IPS-18a (cell line): ENCODE measurements at regions not wholly inside any gene's neighbourhood (a gene's known extent, or its start where the extent isn't known, plus 50 kb on each side); places are given as distances from the start of the nearest gene placed in this dataset.
"Not testable (repeated sequence)": the region's sequence is repeated elsewhere in the genome, so short reads cannot be mapped to it uniquely, and the experiment has no call there.

Experiments used
- H3K27ac ChIP-seq: one replicate; pipeline ENCODE4 v1.5.1; 2013; ENCODE audit warnings: low read length
- H3K27me3 ChIP-seq: one replicate; pipeline ENCODE4 v1.6.1; 2013; ENCODE audit warnings: mild to moderate bottlenecking, low read length; ENCODE audit not compliant: control insufficient read depth, insufficient read depth
- H3K36me3 ChIP-seq: one replicate; pipeline ENCODE4 v1.6.1; 2013; ENCODE audit warnings: low read depth, low read length; ENCODE audit not compliant: control insufficient read depth
- H3K4me1 ChIP-seq: one replicate; pipeline ENCODE4 v1.6.1; 2013; ENCODE audit warnings: low read depth, low read length; ENCODE audit not compliant: control insufficient read depth
- H3K4me3 ChIP-seq: one replicate; pipeline ENCODE4 v1.5.1; 2013; ENCODE audit warnings: low read length
- H3K9ac ChIP-seq: one replicate; pipeline ENCODE4 v1.6.1; 2013; ENCODE audit warnings: mild to moderate bottlenecking, low read length, moderate library complexity
- H3K9me3 ChIP-seq: one replicate; pipeline ENCODE4 v1.6.1; 2013; ENCODE audit warnings: low read depth, low read length; ENCODE audit not compliant: control insufficient read depth

- H3K27ac ChIP-seq, result no peak overlapping the region
- no peak overlapping the region for H3K4me3 ChIP-seq
- no peak overlapping the region for H3K9ac ChIP-seq
- peaks cover 15% of the 10 kb centered on the region for H3K4me1 ChIP-seq
- no peaks in the 10 kb centered on the region for H3K27me3 ChIP-seq
- no peaks in the 10 kb centered on the region for H3K36me3 ChIP-seq
- H3K9me3 ChIP-seq, result no peaks in the 10 kb centered on the region
Measured at GRCh38 chr7:42720991-42721796, 190.7 kb downstream of the C7orf25 start.

DNA sequence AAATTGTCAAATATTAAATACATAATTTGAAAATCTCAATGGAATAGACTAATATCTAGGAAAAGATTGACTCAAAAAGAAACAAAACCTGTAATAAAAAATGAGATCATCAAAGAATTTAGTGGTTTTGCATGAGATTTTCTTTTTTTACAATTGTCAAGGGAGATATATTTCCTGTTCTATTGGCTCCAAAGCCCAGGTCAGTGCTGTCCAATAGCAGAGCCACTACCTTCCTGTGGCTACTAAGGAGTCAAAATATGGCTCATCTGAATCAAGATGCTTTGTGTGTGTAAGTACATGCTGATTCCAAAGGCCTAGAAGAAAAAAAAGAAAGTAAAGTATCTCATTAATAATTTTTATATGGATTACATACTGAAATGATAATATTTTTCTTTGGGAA, 191.9 kb downstream of the C7orf25 start:
- Histone ChIP-seq H3K9ac (no peak overlapping the region), H3K4me1 (peaks cover 15% of the 10 kb centered on the region), H3K9me3 (no peaks in the 10 kb centered on the region), H3K27me3 (no peaks in the 10 kb centered on the region), H3K27ac (no peak overlapping the region), H3K36me3 (no peaks in the 10 kb centered on the region), H3K4me3 (no peak overlapping the region)

- not testable (repeated sequence) for H3K27me3 ChIP-seq, H3K36me3 ChIP-seq, H3K9ac ChIP-seq, H3K9me3 ChIP-seq, H3K4me3 ChIP-seq, H3K27ac ChIP-seq
- peaks cover 15% of the 10 kb centered on the region for H3K4me1 ChIP-seq
Measured at GRCh38 chr7:42718466-42718865, 193.4 kb downstream of the C7orf25 start.

- Histone ChIP-seq H3K9ac (no peak overlapping the region), H3K4me1 (no peaks in the 10 kb centered on the region), H3K27me3 (no peaks in the 10 kb centered on the region), H3K36me3 (no peaks in the 10 kb centered on the region), H3K4me3 (no peak overlapping the region), H3K27ac (no peak overlapping the region), H3K9me3 (no peaks in the 10 kb centered on the region)
Measured at GRCh38 chr7:42714356-42714755, 197.5 kb downstream of the C7orf25 start.

DNA sequence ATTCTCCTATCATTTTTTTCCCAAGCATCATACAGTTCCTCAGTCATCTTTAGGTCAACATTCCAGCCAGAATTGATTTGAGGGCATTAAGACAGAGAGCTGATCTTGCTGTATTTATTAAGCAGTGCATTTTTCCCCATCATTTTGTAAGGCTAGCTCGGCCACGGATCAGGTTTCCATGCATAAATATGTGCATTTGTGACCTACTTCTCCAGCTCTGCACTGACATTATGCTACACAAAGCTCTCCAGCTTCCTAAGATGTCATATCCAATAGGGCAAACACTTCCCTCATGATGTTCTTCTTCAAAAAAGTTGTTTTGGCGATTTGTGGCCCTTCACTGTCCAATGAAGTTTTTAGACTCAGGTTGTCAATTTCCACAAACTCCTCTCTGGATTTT, 202.6 kb downstream of the C7orf25 start:
- Histone ChIP-seq H3K4me1 (no peaks in the 10 kb centered on the region), H3K36me3 (no peaks in the 10 kb centered on the region), H3K9me3 (no peaks in the 10 kb centered on the region), H3K27ac (no peak overlapping the region), H3K9ac (no peak overlapping the region), H3K27me3 (no peaks in the 10 kb centered on the region), H3K4me3 (no peak overlapping the region)

DNA sequence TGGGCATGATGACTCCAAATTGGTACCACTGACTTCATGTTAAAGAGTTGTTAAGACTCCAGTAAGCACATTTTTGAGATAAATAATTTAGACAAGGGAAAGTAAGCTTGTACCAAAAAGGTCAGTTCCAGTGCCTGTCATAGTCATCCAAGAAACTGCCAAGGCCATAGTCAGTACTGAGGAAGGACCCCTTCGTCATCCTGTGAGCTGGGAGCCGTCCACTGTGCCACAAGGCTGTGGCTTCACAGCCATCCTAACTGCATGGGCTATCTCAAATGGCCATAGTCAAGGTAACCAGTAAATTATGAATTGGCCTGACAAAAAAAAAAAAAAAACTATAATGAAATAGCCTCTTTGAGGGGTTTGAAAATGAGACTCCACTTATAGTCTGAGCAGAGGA, 207.2 kb downstream of the C7orf25 start:
- Histone ChIP-seq H3K4me1 (peaks cover 3% of the 10 kb centered on the region), H3K4me3 (no peak overlapping the region), H3K27ac (no peak overlapping the region), H3K9me3 (no peaks in the 10 kb centered on the region), H3K27me3 (no peaks in the 10 kb centered on the region), H3K36me3 (no peaks in the 10 kb centered on the region), H3K9ac (no peak overlapping the region)

DNA sequence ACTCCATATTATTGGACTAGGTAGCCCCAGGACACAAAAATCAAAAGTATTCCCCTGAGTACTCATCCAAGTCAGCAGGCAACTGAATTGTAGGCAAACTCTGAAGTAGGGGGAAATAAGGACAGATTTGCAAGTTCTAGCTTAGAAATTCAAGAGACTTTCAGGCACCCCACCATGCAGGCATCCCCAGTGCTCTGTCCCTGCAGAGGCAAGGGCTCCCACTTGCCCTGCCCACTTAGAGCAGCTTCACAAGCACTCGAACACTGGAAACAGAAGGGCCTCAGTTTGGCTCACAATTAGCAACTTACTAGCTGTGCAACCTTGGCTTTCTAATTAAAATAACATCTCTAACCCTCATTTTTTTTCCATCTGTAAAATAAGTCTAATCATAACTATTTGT, 209.2 kb downstream of the C7orf25 start:
- H3K27me3 ChIP-seq, result no peaks in the 10 kb centered on the region
- no peaks in the 10 kb centered on the region for H3K36me3 ChIP-seq
- H3K9me3 ChIP-seq, result no peaks in the 10 kb centered on the region

DNA sequence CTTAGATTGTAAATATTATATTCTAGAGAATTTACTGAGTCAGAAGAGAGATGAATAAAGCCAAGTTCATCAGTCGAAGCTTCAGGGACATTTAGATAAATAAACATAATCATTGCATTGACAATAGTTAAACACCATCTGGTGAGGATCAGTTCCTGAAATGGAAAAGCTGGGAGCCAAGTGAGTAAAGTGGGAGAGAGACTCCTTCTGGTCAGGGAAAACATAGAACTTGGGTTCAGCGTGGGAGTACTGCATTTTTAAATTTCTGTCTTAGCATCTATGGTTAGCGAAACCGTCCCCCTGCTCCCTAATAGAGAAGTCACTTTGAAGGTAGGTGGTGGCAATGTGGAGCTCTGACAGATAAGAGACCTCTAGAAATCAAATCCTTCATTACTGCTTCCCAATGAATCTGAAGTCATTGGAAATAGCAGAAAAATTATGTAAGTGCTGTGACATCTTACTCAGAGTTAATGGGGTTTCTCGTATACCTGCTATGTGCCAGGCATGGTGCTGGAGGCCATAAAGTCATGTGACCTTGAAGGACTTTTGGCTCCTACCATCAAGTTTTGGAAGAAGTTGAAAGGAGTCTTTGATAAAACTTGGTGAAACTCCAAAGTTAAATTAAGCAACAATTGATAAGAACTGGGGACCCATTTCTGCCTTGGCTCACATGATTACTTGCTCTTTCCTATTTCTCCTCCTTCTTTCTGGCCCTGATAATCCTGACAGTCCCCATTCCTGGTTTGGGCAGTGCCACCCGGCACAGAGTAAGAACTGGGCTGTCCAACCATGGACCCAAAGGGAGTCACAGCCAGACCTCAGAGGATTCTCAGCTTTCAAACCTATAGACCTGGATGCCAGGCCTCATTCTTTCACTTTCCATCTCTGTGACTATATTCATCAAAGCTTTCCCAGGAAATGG, 211.2 kb downstream of the C7orf25 start:
- no peaks in the 10 kb centered on the region for H3K36me3 ChIP-seq
- no peaks in the 10 kb centered on the region for H3K27me3 ChIP-seq
- H3K4me1 ChIP-seq, result peaks cover 3% of the 10 kb centered on the region
- H3K9me3 ChIP-seq, result no peaks in the 10 kb centered on the region
- H3K27ac ChIP-seq, result no peak overlapping the region
- no peak overlapping the region for H3K4me3 ChIP-seq
- H3K9ac ChIP-seq, result no peak overlapping the region

More for the DNA sequence above, 209.2 kb downstream of the C7orf25 start:
- Histone ChIP-seq H3K4me3 (no peak overlapping the region), H3K4me1 (peaks cover 3% of the 10 kb centered on the region), H3K9ac (no peak overlapping the region), H3K27ac (no peak overlapping the region)

GRCh38 chr7:42699380-42700178, 212.3 kb downstream of the C7orf25 start:
- no peaks in the 10 kb centered on the region for H3K9me3 ChIP-seq
- H3K4me1 ChIP-seq, result peaks cover 3% of the 10 kb centered on the region
- H3K36me3 ChIP-seq, result no peaks in the 10 kb centered on the region
- no peaks in the 10 kb centered on the region for H3K27me3 ChIP-seq
- H3K9ac ChIP-seq, result no peak overlapping the region
- H3K27ac ChIP-seq, result no peak overlapping the region
- H3K4me3 ChIP-seq, result no peak overlapping the region

DNA sequence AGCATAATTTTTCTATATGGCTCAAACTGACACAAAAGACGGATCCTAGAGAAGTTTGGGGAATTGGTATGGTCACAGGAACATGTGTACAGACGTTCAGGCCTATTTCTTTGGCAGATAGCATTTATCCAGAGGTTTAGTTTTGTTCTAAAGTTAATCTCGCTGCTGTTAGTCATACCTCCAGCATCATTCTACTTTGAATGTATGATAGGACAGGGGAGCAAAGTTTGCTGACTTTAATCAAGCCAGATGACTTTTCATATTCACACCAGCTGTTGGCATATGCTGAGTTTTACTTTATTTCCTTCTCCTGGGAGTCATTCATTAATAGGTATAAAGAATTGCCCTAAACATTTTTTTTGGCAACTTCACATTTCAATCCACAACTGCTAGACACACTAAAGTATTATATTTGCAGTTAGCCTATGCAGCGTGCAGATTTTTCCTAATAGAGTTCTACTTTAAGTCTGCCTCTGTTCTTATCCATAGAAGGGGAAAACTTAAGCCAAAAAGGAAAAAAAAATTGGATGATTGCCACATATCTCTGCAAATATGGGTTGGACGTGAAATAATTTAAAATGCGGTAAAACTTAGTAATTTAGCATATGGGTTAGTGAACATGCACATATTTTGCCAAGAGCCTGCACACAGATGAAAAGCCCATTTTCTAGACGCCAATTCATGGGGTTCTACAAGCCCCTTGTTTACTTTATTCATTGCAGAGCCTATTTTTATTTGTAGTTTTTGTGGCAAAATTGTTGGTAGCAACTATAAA, 213.1 kb downstream of the C7orf25 start:
- Histone ChIP-seq H3K9ac (no peak overlapping the region), H3K27ac (no peak overlapping the region), H3K4me1 (peaks cover 3% of the 10 kb centered on the region), H3K4me3 (no peak overlapping the region), H3K27me3 (no peaks in the 10 kb centered on the region), H3K36me3 (no peaks in the 10 kb centered on the region), H3K9me3 (no peaks in the 10 kb centered on the region)
